ENCODE measurements at regions not wholly inside any gene's neighbourhood (a gene's known extent, or its start where the extent isn't known, plus 50 kb on each side); places are given as distances from the start of the nearest gene placed in this dataset.
"Not testable (repeated sequence)": the region's sequence is repeated elsewhere in the genome, so short reads cannot be mapped to it uniquely, and the experiment has no call there.

GRCh38 chr2:181798022-181798421, 93.5 kb upstream of the ITPRID2 start:
- H3K4me1 Mint-ChIP-seq (ENCODE audit: unreplicated experiment), result no peaks in the 10 kb centered on the region
- no peak overlapping the region for H3K4me3 Mint-ChIP-seq
- no peak for TF ChIP-seq CTCF (conservative IDR thresholded peaks at IDR 0.05)
- H3K27me3 Mint-ChIP-seq, result no peaks in the 10 kb centered on the region
- no peaks in the 10 kb centered on the region for H3K36me3 Mint-ChIP-seq
- H3K9me3 Mint-ChIP-seq, result peaks cover 16% of the 10 kb centered on the region
- no peak overlapping the region for H3K27ac Mint-ChIP-seq
- no peak for DNase-seq (ENCODE audit: extremely low spot score, unreplicated experiment)

- peaks cover 16% of the 10 kb centered on the region for H3K9me3 Mint-ChIP-seq
- DNase-seq (ENCODE audit: extremely low spot score, unreplicated experiment), result not testable (repeated sequence)
Measured at GRCh38 chr2:181802300-181802699, 89.2 kb upstream of the ITPRID2 start.

DNA sequence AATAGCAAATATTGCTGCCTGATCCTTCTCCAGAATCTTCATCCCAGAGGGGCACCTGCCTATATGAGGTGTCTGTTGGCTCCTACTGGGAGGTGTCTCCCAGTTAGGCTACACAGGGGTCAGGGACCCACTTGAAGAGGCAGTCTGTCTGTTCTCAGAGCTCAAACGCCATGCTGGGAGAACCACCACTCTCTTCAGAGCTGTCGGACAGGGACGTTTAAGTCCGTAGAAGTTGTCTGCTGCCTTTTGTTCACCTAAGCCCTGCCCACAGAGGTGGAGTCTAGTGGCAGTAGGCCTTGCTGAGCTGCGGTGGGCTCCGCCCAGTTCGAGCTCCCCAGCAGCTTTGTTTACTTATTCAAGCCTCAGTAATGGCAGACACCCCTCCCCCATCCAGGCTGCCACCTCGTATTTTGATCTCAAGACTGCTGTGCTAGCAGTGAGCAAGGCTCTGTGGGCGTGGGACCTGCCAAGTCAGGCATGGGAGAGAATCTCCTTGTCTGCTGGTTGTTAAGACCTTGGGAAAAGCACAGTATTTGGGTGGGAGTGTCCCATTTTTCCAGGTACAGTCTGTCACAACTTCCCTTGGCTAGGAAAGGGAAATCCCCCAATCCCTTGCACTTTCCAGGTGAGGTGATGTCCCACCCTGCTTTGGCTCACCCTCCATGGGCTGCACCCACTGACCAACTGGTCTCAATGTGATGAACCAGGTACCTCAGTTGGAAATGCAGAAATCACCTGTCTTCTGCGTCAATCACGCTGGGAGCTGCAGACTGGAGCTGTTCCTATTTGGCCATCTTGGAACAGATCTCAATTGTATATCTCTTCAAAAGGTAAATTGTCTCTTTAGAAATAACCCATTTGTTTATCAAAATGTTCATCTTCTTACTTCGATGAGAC, 87.4 kb upstream of the ITPRID2 start:
- not testable (repeated sequence) for H3K27ac Mint-ChIP-seq; H3K4me1 Mint-ChIP-seq (ENCODE audit: unreplicated experiment); H3K36me3 Mint-ChIP-seq; H3K27me3 Mint-ChIP-seq; H3K4me3 Mint-ChIP-seq; DNase-seq (ENCODE audit: extremely low spot score, unreplicated experiment)
- H3K9me3 Mint-ChIP-seq, result peaks cover 13% of the 10 kb centered on the region

More at GRCh38 chr2:181802300-181802699, 89.2 kb upstream of the ITPRID2 start:
- not testable (repeated sequence) for H3K36me3 Mint-ChIP-seq; H3K27ac Mint-ChIP-seq; H3K4me1 Mint-ChIP-seq (ENCODE audit: unreplicated experiment); H3K4me3 Mint-ChIP-seq; H3K27me3 Mint-ChIP-seq

GRCh38 chr2:181805228-181806038, 86.1 kb upstream of the ITPRID2 start:
- H3K9me3 Mint-ChIP-seq, result peaks cover 12% of the 10 kb centered on the region
- no peak overlapping the region for H3K27ac Mint-ChIP-seq
- no peak for TF ChIP-seq CTCF (conservative IDR thresholded peaks at IDR 0.05)
- H3K4me3 Mint-ChIP-seq, result no peak overlapping the region
- no peaks in the 10 kb centered on the region for H3K4me1 Mint-ChIP-seq (ENCODE audit: unreplicated experiment)
- H3K27me3 Mint-ChIP-seq, result peaks cover 4% of the 10 kb centered on the region
- no peak for DNase-seq (ENCODE audit: extremely low spot score, unreplicated experiment)
- H3K36me3 Mint-ChIP-seq, result no peaks in the 10 kb centered on the region

DNA sequence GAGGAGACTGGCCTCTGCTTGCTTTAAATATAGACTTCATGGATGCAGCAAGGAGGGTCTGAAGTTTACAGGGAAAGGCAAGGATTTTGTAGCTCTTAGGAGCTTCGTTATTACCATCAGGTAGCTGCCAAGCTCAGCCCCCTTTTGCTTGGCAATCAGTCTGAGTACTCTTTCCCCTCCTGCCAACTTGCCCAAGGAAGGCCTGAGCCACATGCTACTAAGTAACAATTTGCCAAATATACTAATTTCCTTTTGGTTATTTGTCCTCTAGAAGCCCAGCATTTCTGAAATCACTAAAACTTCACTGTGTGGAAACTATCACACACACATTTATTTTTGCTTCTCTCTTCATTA, 85.5 kb upstream of the ITPRID2 start:
- no peak overlapping the region for H3K27ac Mint-ChIP-seq
- H3K36me3 Mint-ChIP-seq, result no peaks in the 10 kb centered on the region
- H3K4me1 Mint-ChIP-seq (ENCODE audit: unreplicated experiment), result peaks cover 6% of the 10 kb centered on the region
- no peak for TF ChIP-seq CTCF (conservative IDR thresholded peaks at IDR 0.05)
- H3K4me3 Mint-ChIP-seq, result no peak overlapping the region
- no peak for DNase-seq (ENCODE audit: extremely low spot score, unreplicated experiment)
- H3K27me3 Mint-ChIP-seq, result peaks cover 4% of the 10 kb centered on the region
- H3K9me3 Mint-ChIP-seq, result peaks cover 12% of the 10 kb centered on the region

DNA sequence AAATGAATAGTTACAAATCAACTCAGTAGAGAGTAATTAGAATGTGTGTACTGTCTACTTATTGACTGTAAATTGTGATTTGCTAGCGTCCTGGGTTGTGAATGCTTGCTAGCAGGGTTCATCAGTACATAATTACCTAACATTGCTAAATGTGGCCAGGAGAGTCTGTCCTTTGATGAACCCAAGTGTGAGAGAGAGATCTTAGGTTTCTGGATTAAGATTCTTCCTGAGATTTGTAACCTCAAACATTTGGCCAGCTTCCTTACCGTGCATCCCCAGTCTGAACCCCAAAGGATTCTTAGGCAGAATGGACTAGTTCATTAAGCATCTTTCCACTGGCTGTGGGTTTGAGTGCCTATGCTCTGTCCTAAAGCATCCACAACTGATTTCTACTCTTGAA, 84.0 kb upstream of the ITPRID2 start:
- H3K9me3 Mint-ChIP-seq, result peaks cover 6% of the 10 kb centered on the region
- no peak for DNase-seq (ENCODE audit: extremely low spot score, unreplicated experiment)
- H3K4me3 Mint-ChIP-seq, result no peak overlapping the region
- no peaks in the 10 kb centered on the region for H3K36me3 Mint-ChIP-seq
- H3K27ac Mint-ChIP-seq, result no peak overlapping the region
- peaks cover 4% of the 10 kb centered on the region for H3K27me3 Mint-ChIP-seq
- H3K4me1 Mint-ChIP-seq (ENCODE audit: unreplicated experiment), result peaks cover 16% of the 10 kb centered on the region
- TF ChIP-seq CTCF (conservative IDR thresholded peaks at IDR 0.05), result no peak

Measured in type B pancreatic cell (in vitro differentiated cells).